OCI-LY3 (cell line): ENCODE measurements at regions not wholly inside any gene's neighbourhood (a gene's known extent, or its start where the extent isn't known, plus 50 kb on each side); places are given as distances from the start of the nearest gene placed in this dataset.

ENCODE experiments used
- CTCF ChIP-seq: fragments of 200-600, 300-600 bp; sonication (generic); IDR thresholded peaks from 2 replicates; pipeline ENCODE4 v1.5.1; 2014; ENCODE audit warnings: antibody characterized with exemption, low read length, low read depth
- EZH2phosphoT487 ChIP-seq: fragments of 200-600 bp; shearing (Covaris generic); IDR thresholded peaks from 2 replicates; pipeline ENCODE4 v1.6.1; 2018; ENCODE audit warnings: antibody characterized with exemption, mixed run types, low read depth

GRCh38 chr12:124171231-124171979, 123.5 kb upstream of the RFLNA start:
- TF ChIP-seq CTCF (no peak), EZH2phosphoT487 (no peak)
